Uterus (tissue), 3 donors: ENCODE measurements at regions not wholly inside any gene's neighbourhood (a gene's known extent, or its start where the extent isn't known, plus 50 kb on each side); places are given as distances from the start of the nearest gene placed in this dataset.
"Not testable (repeated sequence)": the region's sequence is repeated elsewhere in the genome, so short reads cannot be mapped to it uniquely, and the experiment has no call there.

Source experiments
- DNase-seq, 2 donors: peaks; one replicate each; pipeline ENCODE4 v3.0.0-alpha.2; 2019 to 2020
- H3K27ac ChIP-seq, 2 donors: fragments of 200-600 bp; sonication (generic); 1 replicate in 1 of 2; 2 replicates in 1 of 2; pipeline ENCODE4 v1.5.1; 2016 to 2018
- H3K27me3 ChIP-seq, 2 donors: fragments of 200-600 bp; sonication (generic); one replicate each; pipeline ENCODE4 v1.5.1; 2018 to 2019; ENCODE audit warnings: control low read depth in 1 of 2
- H3K36me3 ChIP-seq, 2 donors: fragments of 200-600 bp; sonication (generic); one replicate each; pipeline ENCODE4 v1.5.1; 2019; ENCODE audit warnings: control low read depth in 1 of 2
- H3K4me1 ChIP-seq, 2 donors: fragments of 200-600 bp; sonication (generic); one replicate each; pipeline ENCODE4 v1.5.1; 2018 to 2019; ENCODE audit warnings: control low read depth in 1 of 2
- H3K4me3 ChIP-seq, 2 donors: fragments of 200-600 bp; sonication (generic); 1 replicate in 1 of 2; 2 replicates in 1 of 2; pipeline ENCODE4 v1.5.1; 2018 to 2019; ENCODE audit warnings: mild to moderate bottlenecking in 1 of 2
- H3K9me3 ChIP-seq, 2 donors: fragments of 200-600 bp; sonication (generic); one replicate each; pipeline ENCODE4 v1.5.1; 2019; ENCODE audit warnings: control low read depth in 1 of 2
- POLR2A ChIP-seq, 2 donors: fragments of 450-650 bp; IDR thresholded peaks; one replicate each; pipeline ENCODE4 v1.6.1; 2016; ENCODE audit warnings: antibody characterized with exemption in 2 of 2, mild to moderate bottlenecking in 1 of 2, moderate library complexity in 1 of 2
- intact Hi-C: fragments of 100-400 bp; cut with DNase I; formaldehyde crosslinking; loops from one replicate; pipeline ENCODE4 v1.15.1; 2023; ENCODE audit warnings: low total_unique reads
- TF ChIP-seq, protein P1 (sequence below), 4 experiments: fragments of 200-600 bp in 2 of 4; fragments of 450-650 bp in 2 of 4; sonication (generic) in 2 of 4; IDR thresholded peaks; one replicate each; pipeline ENCODE4 v1.5.1; 2016 to 2019; ENCODE audit warnings: antibody characterized with exemption in 4 of 4, mild to moderate bottlenecking in 2 of 4, moderate library complexity in 1 of 4
- donor health status: DM: yes; HTN: yes; CAD: no.

DNA sequence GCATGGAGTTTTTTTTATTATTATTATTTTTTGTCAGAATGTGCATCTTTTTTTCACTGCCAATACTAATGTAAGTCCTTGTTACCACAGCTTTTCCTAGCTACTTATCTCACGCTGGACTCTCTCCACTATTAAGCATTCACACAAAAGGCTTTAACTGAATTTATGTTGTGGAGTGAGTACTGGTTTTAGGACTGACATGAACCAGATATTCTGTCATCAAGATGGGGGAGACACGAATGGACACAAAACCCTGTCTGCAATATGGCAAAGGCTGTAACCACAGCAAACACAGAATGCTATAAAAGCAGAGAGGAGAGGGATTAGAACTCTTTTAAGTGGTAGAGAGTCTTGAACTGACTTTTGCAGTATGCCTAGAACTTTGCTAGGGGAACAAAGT lies 592.2 kb upstream of the TBL1XR1 start:
- no peak for TF ChIP-seq POLR2A (IDR thresholded peaks at IDR 0.05)
- TF ChIP-seq, protein P1, sequence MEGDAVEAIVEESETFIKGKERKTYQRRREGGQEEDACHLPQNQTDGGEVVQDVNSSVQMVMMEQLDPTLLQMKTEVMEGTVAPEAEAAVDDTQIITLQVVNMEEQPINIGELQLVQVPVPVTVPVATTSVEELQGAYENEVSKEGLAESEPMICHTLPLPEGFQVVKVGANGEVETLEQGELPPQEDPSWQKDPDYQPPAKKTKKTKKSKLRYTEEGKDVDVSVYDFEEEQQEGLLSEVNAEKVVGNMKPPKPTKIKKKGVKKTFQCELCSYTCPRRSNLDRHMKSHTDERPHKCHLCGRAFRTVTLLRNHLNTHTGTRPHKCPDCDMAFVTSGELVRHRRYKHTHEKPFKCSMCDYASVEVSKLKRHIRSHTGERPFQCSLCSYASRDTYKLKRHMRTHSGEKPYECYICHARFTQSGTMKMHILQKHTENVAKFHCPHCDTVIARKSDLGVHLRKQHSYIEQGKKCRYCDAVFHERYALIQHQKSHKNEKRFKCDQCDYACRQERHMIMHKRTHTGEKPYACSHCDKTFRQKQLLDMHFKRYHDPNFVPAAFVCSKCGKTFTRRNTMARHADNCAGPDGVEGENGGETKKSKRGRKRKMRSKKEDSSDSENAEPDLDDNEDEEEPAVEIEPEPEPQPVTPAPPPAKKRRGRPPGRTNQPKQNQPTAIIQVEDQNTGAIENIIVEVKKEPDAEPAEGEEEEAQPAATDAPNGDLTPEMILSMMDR (IDR thresholded peaks at IDR 0.05): no peak
- DNase-seq: no peak
- intact Hi-C loops: no loop called here
- Histone ChIP-seq H3K9me3 (no peaks in the 10 kb centered on the region), H3K4me3 (no peak overlapping the region), H3K27me3 (no peaks in the 10 kb centered on the region), H3K4me1 (no peaks in the 10 kb centered on the region), H3K27ac (no peak overlapping the region), H3K36me3 (no peaks in the 10 kb centered on the region)

DNA sequence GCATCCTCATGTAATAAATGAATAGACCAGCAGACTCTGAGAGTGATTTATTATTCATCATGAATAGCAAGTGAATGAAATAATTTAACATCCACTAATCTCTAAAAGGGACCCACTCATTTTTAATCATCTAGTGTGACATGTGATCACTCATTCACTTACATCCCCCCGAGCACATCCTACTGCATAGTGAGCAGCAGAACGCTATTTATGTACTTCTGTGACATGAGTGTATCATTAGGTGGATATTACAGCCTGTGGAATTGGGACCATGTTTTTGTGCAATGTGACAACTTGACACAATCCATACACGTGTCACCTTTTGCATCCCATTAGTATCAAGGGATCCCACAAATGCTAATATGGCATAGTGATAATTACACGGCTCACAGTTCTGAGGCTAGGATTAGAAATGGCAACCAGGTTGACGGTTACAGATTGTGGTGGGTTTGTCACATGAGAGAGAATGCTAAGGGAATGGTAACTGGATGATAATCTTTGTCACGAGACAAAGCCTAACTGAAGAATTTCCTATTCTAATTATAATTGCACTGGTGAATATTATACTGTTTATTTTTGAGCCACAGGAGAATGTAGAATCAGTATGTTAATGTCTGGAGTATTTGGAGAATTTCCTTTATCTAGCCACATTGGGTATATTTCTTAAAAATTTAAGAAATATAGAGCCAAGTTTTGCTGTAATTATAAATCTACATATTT lies 595.2 kb upstream of the TBL1XR1 start:
- H3K27ac ChIP-seq: no peak overlapping the region
- no peak for TF ChIP-seq POLR2A (IDR thresholded peaks at IDR 0.05)
- TF ChIP-seq, protein P1 (IDR thresholded peaks at IDR 0.05): no peak
- intact Hi-C loops: no loop called here
- no peaks in the 10 kb centered on the region for H3K9me3 ChIP-seq
- H3K27me3 ChIP-seq: no peaks in the 10 kb centered on the region
- no peaks in the 10 kb centered on the region for H3K4me1 ChIP-seq
- DNase-seq: no peak
- H3K4me3 ChIP-seq: no peak overlapping the region
- no peaks in the 10 kb centered on the region for H3K36me3 ChIP-seq

- Histone ChIP-seq H3K36me3 (no peaks in the 10 kb centered on the region), H3K27ac (no peak overlapping the region), H3K9me3 (no peaks in the 10 kb centered on the region), H3K4me3 (no peak overlapping the region), H3K4me1 (no peaks in the 10 kb centered on the region), H3K27me3 (no peaks in the 10 kb centered on the region)
- intact Hi-C loops: no loop called here
- no peak for DNase-seq
- TF ChIP-seq POLR2A (IDR thresholded peaks at IDR 0.05): no peak
- TF ChIP-seq, protein P1 (IDR thresholded peaks at IDR 0.05): no peak
Observed at GRCh38 chr3:177793451-177793850, 596.2 kb upstream of the TBL1XR1 start.

- H3K27me3 ChIP-seq: no peaks in the 10 kb centered on the region
- no peaks in the 10 kb centered on the region for H3K36me3 ChIP-seq
- H3K4me3 ChIP-seq: no peak overlapping the region
- intact Hi-C loops: no loop called here
- no peak overlapping the region for H3K27ac ChIP-seq
- H3K4me1 ChIP-seq: no peaks in the 10 kb centered on the region
- TF ChIP-seq, protein P1 (IDR thresholded peaks at IDR 0.05): no peak
- no peak for TF ChIP-seq POLR2A (IDR thresholded peaks at IDR 0.05)
- no peaks in the 10 kb centered on the region for H3K9me3 ChIP-seq
- DNase-seq: no peak
Observed at GRCh38 chr3:177795216-177795615, 597.9 kb upstream of the TBL1XR1 start.

DNA sequence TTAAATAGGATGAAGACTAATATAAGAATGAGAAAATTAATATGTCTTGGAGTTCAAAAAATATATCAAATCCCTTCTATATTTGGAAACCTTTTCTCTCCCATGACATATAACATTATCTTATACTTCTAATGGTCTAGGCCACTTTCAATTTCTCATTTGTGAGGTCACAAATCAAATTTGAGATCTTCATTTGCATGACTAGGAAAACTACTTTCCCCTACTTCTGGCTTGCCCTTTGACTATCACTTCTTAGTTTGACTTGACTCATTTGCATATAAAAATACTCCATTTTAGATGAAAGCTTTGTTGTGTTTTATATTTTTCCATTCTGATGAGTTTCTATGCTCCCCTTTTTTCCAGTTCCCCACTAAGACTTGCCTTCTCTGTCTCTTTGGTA lies 598.6 kb upstream of the TBL1XR1 start:
- no peaks in the 10 kb centered on the region for H3K9me3 ChIP-seq
- intact Hi-C loops: no loop called here
- no peaks in the 10 kb centered on the region for H3K4me1 ChIP-seq
- TF ChIP-seq, protein P1 (IDR thresholded peaks at IDR 0.05): no peak
- no peak for TF ChIP-seq POLR2A (IDR thresholded peaks at IDR 0.05)
- no peak overlapping the region for H3K27ac ChIP-seq
- no peaks in the 10 kb centered on the region for H3K27me3 ChIP-seq
- no peak for DNase-seq
- no peak overlapping the region for H3K4me3 ChIP-seq
- H3K36me3 ChIP-seq: no peaks in the 10 kb centered on the region

GRCh38 chr3:177800147-177800546 lies 602.9 kb upstream of the TBL1XR1 start:
- H3K36me3 ChIP-seq, H3K9me3 ChIP-seq, H3K4me3 ChIP-seq, H3K27me3 ChIP-seq, H3K4me1 ChIP-seq, H3K27ac ChIP-seq, intact Hi-C loops, DNase-seq: not testable (repeated sequence)
